Natural killer cell (primary cell): ENCODE measurements at regions not wholly inside any gene's neighbourhood (a gene's known extent, or its start where the extent isn't known, plus 50 kb on each side); places are given as distances from the start of the nearest gene placed in this dataset.

Experiments
- ATAC-seq, 3 donors: fragments of 150-1000 bp in 2 of 3; fragments of 200-7000 bp in 1 of 3; cut with Tn5 transposase; 1 replicate in 1 of 3; 2 replicates in 2 of 3; pipeline ENCODE4 v1.10.0; 2021; ENCODE audit warnings: mild to moderate bottlenecking in 2 of 3, moderate library complexity in 2 of 3
- DNase-seq, 2 donors: peaks; one replicate each; pipeline versions ENCODE4 v3.0.0 to v3.0.0-alpha.2; 2013 to 2021; ENCODE audit warnings: mixed read lengths in 1 of 2
- H3K27ac ChIP-seq: one replicate; pipeline ENCODE4 v1.5.1; 2013; ENCODE audit warnings: mild to moderate bottlenecking, low read length
- H3K27me3 ChIP-seq: one replicate; pipeline ENCODE4 v1.6.1; 2013; ENCODE audit warnings: low read length; ENCODE audit not compliant: control insufficient read depth, insufficient read depth
- H3K36me3 ChIP-seq: one replicate; pipeline ENCODE4 v1.6.1; 2013; ENCODE audit warnings: low read length; ENCODE audit not compliant: control insufficient read depth, insufficient read depth
- H3K4me1 ChIP-seq: one replicate; pipeline ENCODE4 v1.6.1; 2013; ENCODE audit warnings: low read length; ENCODE audit not compliant: control insufficient read depth, insufficient read depth
- H3K4me3 ChIP-seq: one replicate; pipeline ENCODE4 v1.5.1; 2013; ENCODE audit warnings: low read length
- H3K9me3 ChIP-seq: one replicate; pipeline ENCODE4 v1.6.1; 2013; ENCODE audit warnings: low read length; ENCODE audit not compliant: control insufficient read depth, insufficient read depth
- H3K27ac Mint-ChIP-seq, 2 donors: one replicate each; pipeline ENCODE4 v1.8.0; 2022; ENCODE audit warnings: mild to moderate bottlenecking in 2 of 2, mixed read lengths in 2 of 2, moderate library complexity in 1 of 2
- H3K27me3 Mint-ChIP-seq, 2 donors: one replicate each; pipeline ENCODE4 v1.8.0; 2022; ENCODE audit warnings: low read depth in 2 of 2, mixed read lengths in 2 of 2
- H3K36me3 Mint-ChIP-seq: one replicate; pipeline ENCODE4 v1.8.0; 2022; ENCODE audit warnings: mixed read lengths
- H3K4me1 Mint-ChIP-seq, 2 donors: one replicate each; pipeline ENCODE4 v1.8.0; 2022; ENCODE audit warnings: mixed read lengths in 2 of 2
- H3K4me3 Mint-ChIP-seq: one replicate; pipeline ENCODE4 v1.8.0; 2022; ENCODE audit warnings: mild to moderate bottlenecking, moderate library complexity, mixed read lengths
- H3K9me3 Mint-ChIP-seq, 2 donors: one replicate each; pipeline ENCODE4 v1.8.0; 2022; ENCODE audit warnings: mixed read lengths in 2 of 2
- WGBS: methylation state at CpG from one replicate; pipeline ENCODE4 v1.1.7; 2013; ENCODE audit warnings: missing lambda C conversion rate; ENCODE audit not compliant: insufficient coverage; 5-methylcytosine and 5-hydroxymethylcytosine counted together
- intact Hi-C: fragments of 100-400 bp; cut with micrococcal nuclease; formaldehyde crosslinking; loops from one replicate; pipeline ENCODE4 v1.14.2; 2022
- TF ChIP-seq, protein P1 (sequence below): fragments of 200-600 bp; IDR thresholded peaks from one replicate; pipeline ENCODE4 v1.8.0; 2022; ENCODE audit warnings: antibody characterized with exemption

GRCh38 chr6:44507014-44507413, 119.5 kb downstream of the CDC5L start:
- no peaks in the 10 kb centered on the region for H3K4me1 ChIP-seq
- H3K4me1 Mint-ChIP-seq, result no peaks in the 10 kb centered on the region
- no peaks in the 10 kb centered on the region for H3K9me3 ChIP-seq
- H3K4me3 ChIP-seq, result no peak overlapping the region
- WGBS, result 100% methylated on average over 1 of the region's 1 CpG
- peaks cover 15 to 24% of the 10 kb centered on the region in 2 donors for H3K27me3 Mint-ChIP-seq
- H3K36me3 ChIP-seq, result no peaks in the 10 kb centered on the region
- TF ChIP-seq, protein P1, sequence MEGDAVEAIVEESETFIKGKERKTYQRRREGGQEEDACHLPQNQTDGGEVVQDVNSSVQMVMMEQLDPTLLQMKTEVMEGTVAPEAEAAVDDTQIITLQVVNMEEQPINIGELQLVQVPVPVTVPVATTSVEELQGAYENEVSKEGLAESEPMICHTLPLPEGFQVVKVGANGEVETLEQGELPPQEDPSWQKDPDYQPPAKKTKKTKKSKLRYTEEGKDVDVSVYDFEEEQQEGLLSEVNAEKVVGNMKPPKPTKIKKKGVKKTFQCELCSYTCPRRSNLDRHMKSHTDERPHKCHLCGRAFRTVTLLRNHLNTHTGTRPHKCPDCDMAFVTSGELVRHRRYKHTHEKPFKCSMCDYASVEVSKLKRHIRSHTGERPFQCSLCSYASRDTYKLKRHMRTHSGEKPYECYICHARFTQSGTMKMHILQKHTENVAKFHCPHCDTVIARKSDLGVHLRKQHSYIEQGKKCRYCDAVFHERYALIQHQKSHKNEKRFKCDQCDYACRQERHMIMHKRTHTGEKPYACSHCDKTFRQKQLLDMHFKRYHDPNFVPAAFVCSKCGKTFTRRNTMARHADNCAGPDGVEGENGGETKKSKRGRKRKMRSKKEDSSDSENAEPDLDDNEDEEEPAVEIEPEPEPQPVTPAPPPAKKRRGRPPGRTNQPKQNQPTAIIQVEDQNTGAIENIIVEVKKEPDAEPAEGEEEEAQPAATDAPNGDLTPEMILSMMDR, result no peak
- no peak overlapping the region for H3K4me3 Mint-ChIP-seq
- intact Hi-C loops, result no loop called here
- H3K36me3 Mint-ChIP-seq, result no peaks in the 10 kb centered on the region
- H3K27ac Mint-ChIP-seq, result no peak overlapping the region
- no peaks in the 10 kb centered on the region for H3K9me3 Mint-ChIP-seq
- no peak for ATAC-seq
- no peak for DNase-seq
- H3K27me3 ChIP-seq, result no peaks in the 10 kb centered on the region
- H3K27ac ChIP-seq, result no peak overlapping the region

DNA sequence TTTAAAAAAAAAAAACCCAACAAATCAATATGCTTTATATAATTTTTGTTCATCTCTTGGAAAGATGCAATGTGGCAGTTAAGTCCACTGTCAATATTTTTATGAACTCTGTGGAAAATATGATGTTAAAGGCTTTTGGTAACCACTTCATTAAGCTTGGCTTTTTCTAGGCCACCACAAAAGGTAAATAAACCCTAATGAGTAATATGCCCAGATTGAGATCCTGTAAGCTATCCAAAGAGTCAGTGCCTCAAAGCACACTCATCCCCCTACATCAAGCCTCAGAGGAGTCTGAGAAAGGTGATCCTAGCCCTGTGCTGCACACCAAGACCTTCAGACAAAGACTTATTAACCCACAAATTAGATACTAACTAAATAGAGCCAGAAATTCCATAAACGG, 121.1 kb downstream of the CDC5L start:
- 90% methylated on average over 1 of the region's 1 CpG for WGBS
- intact Hi-C loops, result no loop called here
- Mint-ChIP-seq H3K27ac (no peak overlapping the region), H3K27me3 (peaks cover 11 to 14% of the 10 kb centered on the region in 2 donors), H3K4me1 (no peaks in the 10 kb centered on the region), H3K4me3 (no peak overlapping the region), H3K9me3 (no peaks in the 10 kb centered on the region), H3K36me3 (no peaks in the 10 kb centered on the region)
- ATAC-seq (no peak), DNase-seq (no peak)
- no peaks in the 10 kb centered on the region for H3K9me3 ChIP-seq
- no peaks in the 10 kb centered on the region for H3K4me1 ChIP-seq
- H3K36me3 ChIP-seq, result no peaks in the 10 kb centered on the region
- no peak overlapping the region for H3K27ac ChIP-seq
- H3K4me3 ChIP-seq, result no peak overlapping the region
- no peaks in the 10 kb centered on the region for H3K27me3 ChIP-seq
- TF ChIP-seq, protein P1, result no peak

DNA sequence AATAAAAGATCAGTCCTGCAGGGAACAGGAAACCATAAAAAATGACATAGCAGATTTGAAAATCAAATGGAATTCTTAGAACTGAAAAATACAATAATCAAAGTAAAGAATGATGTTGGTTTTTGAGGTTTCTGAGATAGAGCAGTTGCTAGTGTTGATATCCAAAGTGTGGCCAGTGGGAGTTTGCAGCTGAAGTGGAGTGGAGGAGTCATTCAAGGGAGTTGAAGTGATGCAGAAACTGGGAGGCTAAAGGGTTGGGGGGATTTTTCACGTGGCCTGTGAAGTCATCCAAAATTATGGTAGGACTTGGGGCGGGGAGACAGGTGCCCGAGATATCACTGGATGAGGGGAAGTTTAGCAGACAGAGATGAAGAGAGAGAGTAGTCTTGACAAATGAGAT, 123.6 kb downstream of the CDC5L start:
- Histone ChIP-seq H3K27me3 (no peaks in the 10 kb centered on the region), H3K36me3 (no peaks in the 10 kb centered on the region), H3K4me3 (no peak overlapping the region), H3K9me3 (no peaks in the 10 kb centered on the region), H3K27ac (no peak overlapping the region), H3K4me1 (no peaks in the 10 kb centered on the region)
- Mint-ChIP-seq H3K4me1 (no peaks in the 10 kb centered on the region), H3K27ac (no peak overlapping the region), H3K36me3 (no peaks in the 10 kb centered on the region), H3K9me3 (no peaks in the 10 kb centered on the region), H3K4me3 (no peak overlapping the region), H3K27me3 (peaks cover 0 to 10% of the 10 kb centered on the region in 2 donors)
- ATAC-seq (no peak), DNase-seq (no peak)
- TF ChIP-seq, protein P1, result no peak
- intact Hi-C loops, result no loop called here
- WGBS, result 65% methylated on average over 3 of the region's 3 CpGs

- Histone ChIP-seq H3K27me3 (no peaks in the 10 kb centered on the region), H3K9me3 (no peaks in the 10 kb centered on the region), H3K4me3 (no peak overlapping the region), H3K36me3 (no peaks in the 10 kb centered on the region), H3K4me1 (no peaks in the 10 kb centered on the region), H3K27ac (no peak overlapping the region)
- intact Hi-C loops, result no loop called here
- Mint-ChIP-seq H3K9me3 (no peaks in the 10 kb centered on the region), H3K27me3 (peaks cover 11 to 12% of the 10 kb centered on the region in 2 donors), H3K36me3 (no peaks in the 10 kb centered on the region), H3K27ac (no peak overlapping the region), H3K4me1 (no peaks in the 10 kb centered on the region), H3K4me3 (no peak overlapping the region)
- TF ChIP-seq, protein P1, result no peak
- DNase-seq, result no peak
- 78% methylated on average over 6 of the region's 7 CpGs for WGBS
- ATAC-seq, result no peak
Measured at GRCh38 chr6:44512868-44513741, 125.6 kb downstream of the CDC5L start.
